Esophagus muscularis mucosa (tissue), 4 donors: ENCODE measurements at regions not wholly inside any gene's neighbourhood (a gene's known extent, or its start where the extent isn't known, plus 50 kb on each side); places are given as distances from the start of the nearest gene placed in this dataset.
"Not testable (repeated sequence)": the region's sequence is repeated elsewhere in the genome, so short reads cannot be mapped to it uniquely, and the experiment has no call there.

Experiments used
- DNase-seq: peaks from one replicate; pipeline ENCODE4 v3.0.0-alpha.2; 2017; ENCODE audit errors: extremely low spot score
- H3K27ac ChIP-seq, 4 donors: fragments of 200-600 bp; sonication (generic); replicated peaks in 1 of 4; 1 replicate in 3 of 4; 2 replicates in 1 of 4; pipeline ENCODE4 v1.5.1; 2016 to 2019; ENCODE audit warnings: mild to moderate bottlenecking in 1 of 4
- H3K27me3 ChIP-seq, 4 donors: fragments of 200-600 bp; sonication (generic); one replicate each; pipeline versions ENCODE4 v1.5.1 to v1.6.0; 2016 to 2019
- H3K36me3 ChIP-seq, 4 donors: fragments of 200-600 bp; sonication (generic); one replicate each; pipeline ENCODE4 v1.5.1; 2016 to 2019
- H3K4me1 ChIP-seq, 4 donors: fragments of 200-600 bp; sonication (generic); one replicate each; pipeline ENCODE4 v1.5.1; 2016 to 2019
- H3K4me3 ChIP-seq, 4 donors: fragments of 200-600 bp; sonication (generic); 1 replicate in 2 of 4; 2 replicates in 2 of 4; pipeline ENCODE4 v1.5.1; 2016 to 2019; ENCODE audit warnings: mild to moderate bottlenecking in 4 of 4, moderate library complexity in 1 of 4
- H3K9me3 ChIP-seq, 4 donors: fragments of 200-600 bp; sonication (generic); 1 replicate in 3 of 4; 2 replicates in 1 of 4; pipeline ENCODE4 v1.5.1; 2016 to 2019
- EP300 ChIP-seq: sonication (generic); formaldehyde crosslinking; IDR thresholded peaks from one replicate; pipeline ENCODE4 v1.6.1; 2017; ENCODE audit warnings: antibody characterized with exemption
- POLR2A ChIP-seq: fragments of 450-650 bp; IDR thresholded peaks from one replicate; pipeline ENCODE4 v1.6.1; 2017; ENCODE audit warnings: antibody characterized with exemption, moderate library complexity, mild to moderate bottlenecking, low read depth
- POLR2AphosphoS5 ChIP-seq, 2 donors: sonication (generic); formaldehyde crosslinking; IDR thresholded peaks; one replicate each; pipeline ENCODE4 v1.6.1; 2017; ENCODE audit warnings: antibody characterized with exemption in 2 of 2
- WGBS: methylation state at CpG from one replicate; pipeline ENCODE4 v1.1.5; 2018; 5-methylcytosine and 5-hydroxymethylcytosine counted together
- intact Hi-C: fragments of 100-400 bp; cut with DNase I; formaldehyde crosslinking; loops from one replicate; pipeline ENCODE4 v1.15.1; 2023
- TF ChIP-seq, protein P1 (sequence below), 3 experiments: fragments of 200-600 bp in 2 of 3; fragments of 450-650 bp in 1 of 3; sonication (generic) in 2 of 3; IDR thresholded peaks; one replicate each; pipeline ENCODE4 v1.5.1; 2017 to 2019; ENCODE audit warnings: antibody characterized with exemption in 3 of 3, mild to moderate bottlenecking in 2 of 3, moderate library complexity in 1 of 3

GRCh38 chr2:89819809-89820208, 1128.3 kb downstream of the RPIA start:
- Histone ChIP-seq H3K4me3 (no peak overlapping the region), H3K27me3 (no peaks in the 10 kb centered on the region), H3K9me3 (peaks cover 0 to 97% (median 43%) of the 10 kb centered on the region in 4 donors), H3K4me1 (no peaks in the 10 kb centered on the region), H3K27ac (no peak overlapping the region), H3K36me3 (no peaks in the 10 kb centered on the region)
- 86% methylated on average over 2 of the region's 2 CpGs for WGBS
- DNase-seq = no peak
- TF ChIP-seq, protein P1, sequence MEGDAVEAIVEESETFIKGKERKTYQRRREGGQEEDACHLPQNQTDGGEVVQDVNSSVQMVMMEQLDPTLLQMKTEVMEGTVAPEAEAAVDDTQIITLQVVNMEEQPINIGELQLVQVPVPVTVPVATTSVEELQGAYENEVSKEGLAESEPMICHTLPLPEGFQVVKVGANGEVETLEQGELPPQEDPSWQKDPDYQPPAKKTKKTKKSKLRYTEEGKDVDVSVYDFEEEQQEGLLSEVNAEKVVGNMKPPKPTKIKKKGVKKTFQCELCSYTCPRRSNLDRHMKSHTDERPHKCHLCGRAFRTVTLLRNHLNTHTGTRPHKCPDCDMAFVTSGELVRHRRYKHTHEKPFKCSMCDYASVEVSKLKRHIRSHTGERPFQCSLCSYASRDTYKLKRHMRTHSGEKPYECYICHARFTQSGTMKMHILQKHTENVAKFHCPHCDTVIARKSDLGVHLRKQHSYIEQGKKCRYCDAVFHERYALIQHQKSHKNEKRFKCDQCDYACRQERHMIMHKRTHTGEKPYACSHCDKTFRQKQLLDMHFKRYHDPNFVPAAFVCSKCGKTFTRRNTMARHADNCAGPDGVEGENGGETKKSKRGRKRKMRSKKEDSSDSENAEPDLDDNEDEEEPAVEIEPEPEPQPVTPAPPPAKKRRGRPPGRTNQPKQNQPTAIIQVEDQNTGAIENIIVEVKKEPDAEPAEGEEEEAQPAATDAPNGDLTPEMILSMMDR (IDR thresholded peaks at IDR 0.05) = no peak
- TF ChIP-seq POLR2A (no peak), POLR2AphosphoS5 (IDR thresholded peaks at IDR 0.05) (no peak), EP300 (no peak)
- intact Hi-C loops = loop anchor here (5.0 kb wide), 1 partner anchor 38 kb away; no protein-coding TSS in a partner anchor

DNA sequence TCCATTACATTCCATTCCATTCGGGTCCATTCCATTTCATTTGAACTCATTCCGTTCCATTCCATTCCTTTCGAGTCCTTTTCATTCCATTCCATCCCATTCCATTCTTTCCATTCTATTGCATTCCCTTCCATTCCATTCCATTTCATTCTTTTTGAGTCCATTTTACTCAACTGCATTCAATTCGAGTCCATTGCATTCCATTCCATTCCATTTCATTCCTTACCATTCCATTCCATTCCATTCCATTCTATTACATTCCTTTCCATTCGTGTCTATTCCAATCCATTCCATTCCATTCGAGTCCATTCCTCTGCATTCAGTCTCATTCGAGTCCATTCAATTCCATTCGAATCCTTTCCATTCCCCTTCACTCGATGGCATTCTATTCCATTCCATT, 1128.8 kb downstream of the RPIA start:
- 71% methylated on average over 9 of the region's 9 CpGs for WGBS
- Histone ChIP-seq H3K27ac (no peak overlapping the region), H3K4me1 (no peaks in the 10 kb centered on the region), H3K27me3 (no peaks in the 10 kb centered on the region), H3K36me3 (no peaks in the 10 kb centered on the region), H3K9me3 (peaks cover 0 to 97% (median 44%) of the 10 kb centered on the region in 4 donors), H3K4me3 (no peak overlapping the region)
- no peak for DNase-seq
- TF ChIP-seq POLR2A (no peak), EP300 (no peak), POLR2AphosphoS5 (IDR thresholded peaks at IDR 0.05) (no peak)
- TF ChIP-seq, protein P1 (IDR thresholded peaks at IDR 0.05) = no peak
- intact Hi-C loops = loop anchor here (5.0 kb wide), 1 partner anchor 38 kb away; no protein-coding TSS in a partner anchor

DNA sequence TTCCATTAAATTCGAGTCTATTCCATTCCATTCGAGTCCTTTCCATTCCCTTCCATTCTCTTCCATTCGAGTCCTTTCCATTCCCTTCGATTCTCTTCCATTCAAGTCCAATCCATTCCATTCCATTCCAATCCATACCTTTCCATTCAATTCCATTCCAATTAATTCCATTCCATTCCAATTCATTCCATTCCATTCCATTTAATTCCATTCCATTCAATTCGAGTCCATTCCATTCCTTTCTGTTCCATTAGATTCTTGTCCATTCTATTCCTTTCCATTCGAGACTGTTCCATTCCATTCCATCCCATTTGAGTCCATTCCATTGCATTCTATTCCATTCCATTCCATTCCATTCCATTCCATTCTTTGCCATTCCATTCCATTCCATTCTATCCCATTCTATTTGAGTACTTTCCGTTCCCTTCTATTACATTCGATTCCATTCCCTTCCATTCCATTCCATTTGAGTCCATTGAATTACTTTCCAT, 1130.0 kb downstream of the RPIA start:
- H3K27me3 ChIP-seq = no peaks in the 10 kb centered on the region
- intact Hi-C loops = loop anchor here (5.0 kb wide), 1 partner anchor 39 kb away; no protein-coding TSS in a partner anchor
- H3K9me3 ChIP-seq = peaks cover 0 to 96% (median 48%) of the 10 kb centered on the region in 4 donors
- no peak overlapping the region for H3K27ac ChIP-seq
- DNase-seq = no peak
- no peak overlapping the region for H3K4me3 ChIP-seq
- TF ChIP-seq POLR2AphosphoS5 (IDR thresholded peaks at IDR 0.05) (no peak), EP300 (no peak), POLR2A (no peak)
- TF ChIP-seq, protein P1 (IDR thresholded peaks at IDR 0.05) = no peak
- no peaks in the 10 kb centered on the region for H3K36me3 ChIP-seq
- no peaks in the 10 kb centered on the region for H3K4me1 ChIP-seq
- WGBS = 69% methylated on average over 8 of the region's 8 CpGs

GRCh38 chr2:89822342-89822741, 1130.9 kb downstream of the RPIA start:
- intact Hi-C loops = loop anchor here (5.0 kb wide), 1 partner anchor 40 kb away; no protein-coding TSS in a partner anchor
- not testable (repeated sequence) for H3K36me3 ChIP-seq, H3K4me1 ChIP-seq, H3K27ac ChIP-seq, H3K4me3 ChIP-seq, DNase-seq, H3K27me3 ChIP-seq
- peaks cover 0 to 88% (median 48%) of the 10 kb centered on the region in 4 donors for H3K9me3 ChIP-seq
- 74% methylated on average over 11 of the region's 11 CpGs for WGBS

- 69% methylated on average over 5 of the region's 5 CpGs for WGBS
- DNase-seq = no peak
- intact Hi-C loops = loop anchor here (5.0 kb wide), 1 partner anchor 41 kb away; no protein-coding TSS in a partner anchor
- Histone ChIP-seq H3K27ac (no peak overlapping the region), H3K27me3 (no peaks in the 10 kb centered on the region), H3K9me3 (peaks cover 0 to 76% (median 39%) of the 10 kb centered on the region in 4 donors), H3K4me1 (no peaks in the 10 kb centered on the region), H3K4me3 (no peak overlapping the region), H3K36me3 (no peaks in the 10 kb centered on the region)
- TF ChIP-seq POLR2AphosphoS5 (IDR thresholded peaks at IDR 0.05) (no peak), EP300 (no peak), POLR2A (no peak)
- TF ChIP-seq, protein P1 (IDR thresholded peaks at IDR 0.05) = no peak
Observed at GRCh38 chr2:89823556-89823955, 1132.1 kb downstream of the RPIA start.
